ENCODE measurements at regions not wholly inside any gene's neighbourhood (a gene's known extent, or its start where the extent isn't known, plus 50 kb on each side); places are given as distances from the start of the nearest gene placed in this dataset.

DNA sequence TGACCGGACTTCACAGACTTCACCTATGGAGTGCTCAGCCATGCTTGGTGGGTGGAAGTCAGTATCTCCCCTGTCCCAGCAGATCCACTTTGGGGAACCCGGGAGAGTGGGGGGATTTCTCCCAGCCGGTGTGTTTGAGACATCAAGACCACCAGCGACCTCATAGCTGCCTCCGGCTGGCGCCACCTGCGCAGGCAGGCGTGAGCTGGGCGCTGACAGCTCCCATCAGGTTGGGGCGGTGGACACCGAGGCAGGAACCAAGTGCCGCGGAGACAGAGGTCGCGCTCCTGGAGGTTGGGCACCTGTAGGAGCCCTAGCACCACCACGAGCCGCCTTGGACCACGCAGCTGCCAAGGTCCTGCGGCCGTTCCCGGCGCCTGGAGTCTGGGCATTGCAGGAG, 124.0 kb upstream of the LARP1 start:
- in situ Hi-C loops (cut with MboI; ENCODE audit: low pct_unique_long_range_greater_than_20kb, low sequenced_read_pairs, unreplicated experiment), result loop anchor here (25.0 kb wide), 1 partner anchor 406 kb away; no protein-coding TSS in a partner anchor
- TF ChIP-seq, protein P1, sequence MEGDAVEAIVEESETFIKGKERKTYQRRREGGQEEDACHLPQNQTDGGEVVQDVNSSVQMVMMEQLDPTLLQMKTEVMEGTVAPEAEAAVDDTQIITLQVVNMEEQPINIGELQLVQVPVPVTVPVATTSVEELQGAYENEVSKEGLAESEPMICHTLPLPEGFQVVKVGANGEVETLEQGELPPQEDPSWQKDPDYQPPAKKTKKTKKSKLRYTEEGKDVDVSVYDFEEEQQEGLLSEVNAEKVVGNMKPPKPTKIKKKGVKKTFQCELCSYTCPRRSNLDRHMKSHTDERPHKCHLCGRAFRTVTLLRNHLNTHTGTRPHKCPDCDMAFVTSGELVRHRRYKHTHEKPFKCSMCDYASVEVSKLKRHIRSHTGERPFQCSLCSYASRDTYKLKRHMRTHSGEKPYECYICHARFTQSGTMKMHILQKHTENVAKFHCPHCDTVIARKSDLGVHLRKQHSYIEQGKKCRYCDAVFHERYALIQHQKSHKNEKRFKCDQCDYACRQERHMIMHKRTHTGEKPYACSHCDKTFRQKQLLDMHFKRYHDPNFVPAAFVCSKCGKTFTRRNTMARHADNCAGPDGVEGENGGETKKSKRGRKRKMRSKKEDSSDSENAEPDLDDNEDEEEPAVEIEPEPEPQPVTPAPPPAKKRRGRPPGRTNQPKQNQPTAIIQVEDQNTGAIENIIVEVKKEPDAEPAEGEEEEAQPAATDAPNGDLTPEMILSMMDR (IDR thresholded peaks at IDR 0.05; ENCODE audit: extremely low read depth, insufficient read depth, missing control alignments), result no peak
- DNase-seq (ENCODE audit: low spot score), result no peak

DNA sequence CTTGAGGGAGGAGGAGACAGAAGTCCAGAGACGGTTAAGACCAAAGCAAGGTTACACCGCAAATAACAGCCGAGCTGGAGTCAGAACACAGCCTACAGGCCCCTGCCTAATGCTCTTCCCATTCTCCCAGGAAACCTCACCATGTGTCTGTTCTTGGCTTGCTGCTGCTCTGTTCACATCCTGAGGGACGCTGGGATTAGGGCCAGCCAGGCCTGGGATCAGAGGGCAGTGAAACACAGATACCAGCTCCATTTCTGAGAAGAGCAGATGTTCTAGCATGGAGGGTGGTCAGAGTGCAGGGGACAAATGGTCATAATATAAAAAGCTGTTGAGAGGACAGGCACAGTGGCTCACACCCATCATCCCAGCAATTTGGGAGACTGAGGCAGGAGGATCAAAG, 124.8 kb upstream of the LARP1 start:
- TF ChIP-seq, protein P1 (IDR thresholded peaks at IDR 0.05; ENCODE audit: extremely low read depth, insufficient read depth, missing control alignments), result no peak
- in situ Hi-C loops (cut with MboI; ENCODE audit: low pct_unique_long_range_greater_than_20kb, low sequenced_read_pairs, unreplicated experiment), result loop anchor here (25.0 kb wide), 1 partner anchor 407 kb away; no protein-coding TSS in a partner anchor
- DNase-seq (ENCODE audit: low spot score), result peak; percentile 17

DNA sequence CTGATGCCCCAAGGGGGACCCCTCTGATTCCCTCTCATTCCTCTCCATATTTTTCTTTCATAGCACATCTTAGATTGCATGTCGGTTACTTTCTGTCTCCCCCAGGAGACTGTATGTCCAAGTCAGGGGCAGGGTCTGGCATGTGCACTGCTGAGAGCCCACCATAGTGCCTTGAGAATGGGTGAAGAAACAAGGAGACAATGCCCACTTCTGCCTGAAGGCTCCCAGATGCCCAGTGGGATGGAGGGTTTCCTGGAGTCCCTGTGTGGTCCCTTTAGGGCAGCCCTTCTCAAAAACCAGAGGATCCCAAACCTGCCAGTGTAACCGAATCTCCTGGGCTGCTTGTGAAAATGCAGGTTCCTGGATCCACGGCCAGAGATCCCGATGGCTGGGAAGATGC, 126.5 kb upstream of the LARP1 start:
- in situ Hi-C loops (cut with MboI; ENCODE audit: low pct_unique_long_range_greater_than_20kb, low sequenced_read_pairs, unreplicated experiment), result loop anchor here (25.0 kb wide), 1 partner anchor 409 kb away; no protein-coding TSS in a partner anchor
- no peak for DNase-seq (ENCODE audit: low spot score)
- TF ChIP-seq, protein P1 (IDR thresholded peaks at IDR 0.05; ENCODE audit: extremely low read depth, insufficient read depth, missing control alignments), result no peak

DNA sequence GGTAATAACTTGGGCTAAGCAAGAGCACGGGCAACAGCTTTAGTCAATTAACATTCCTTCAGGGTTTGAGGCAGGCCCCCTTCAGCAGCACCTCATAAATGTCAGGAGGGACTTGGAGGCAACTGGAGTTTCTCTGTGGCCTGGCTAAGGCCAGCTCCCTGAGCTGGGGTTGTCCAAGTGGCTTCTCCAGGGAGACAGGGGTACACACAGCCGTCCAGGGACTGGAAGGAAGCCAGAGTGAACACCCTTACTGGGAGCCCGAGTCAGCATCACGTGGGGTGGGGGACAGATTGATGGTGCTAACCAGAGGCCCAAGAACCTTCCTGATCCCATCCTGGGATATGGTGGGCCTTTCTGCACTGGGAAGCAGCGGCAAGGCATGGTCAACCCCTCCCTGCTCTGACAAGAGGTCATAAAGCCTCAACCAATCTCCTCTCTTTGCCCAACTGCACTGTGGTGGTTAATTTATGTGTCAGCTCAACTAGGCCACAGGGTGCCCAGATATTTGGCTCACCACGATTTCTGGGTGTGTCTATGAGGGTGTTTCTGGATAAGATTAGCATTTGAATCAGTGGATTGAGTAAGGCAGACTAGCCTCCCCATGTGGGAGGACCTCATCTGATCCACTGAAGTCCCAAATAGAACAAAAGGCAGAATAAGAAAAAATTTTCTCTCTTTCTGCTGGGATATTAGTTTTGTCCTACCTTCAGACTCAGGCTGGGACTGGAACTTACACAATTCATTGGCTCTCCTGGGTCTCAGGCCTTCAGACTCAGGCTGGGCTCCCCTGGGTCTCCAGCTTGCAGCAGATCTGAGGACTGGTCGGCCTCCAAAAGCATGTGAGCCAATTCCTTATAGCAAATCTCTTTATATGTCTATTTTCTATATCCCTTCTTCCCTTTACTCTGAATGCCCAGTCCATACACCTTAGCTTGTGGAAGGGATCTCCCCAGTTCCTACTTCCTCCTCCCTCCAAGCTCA, 127.2 kb upstream of the LARP1 start:
- no peak for DNase-seq (ENCODE audit: low spot score)
- in situ Hi-C loops (cut with MboI; ENCODE audit: low pct_unique_long_range_greater_than_20kb, low sequenced_read_pairs, unreplicated experiment), result loop anchor here (25.0 kb wide), 1 partner anchor 409 kb away; no protein-coding TSS in a partner anchor
- TF ChIP-seq, protein P1 (IDR thresholded peaks at IDR 0.05; ENCODE audit: extremely low read depth, insufficient read depth, missing control alignments), result no peak

DNA sequence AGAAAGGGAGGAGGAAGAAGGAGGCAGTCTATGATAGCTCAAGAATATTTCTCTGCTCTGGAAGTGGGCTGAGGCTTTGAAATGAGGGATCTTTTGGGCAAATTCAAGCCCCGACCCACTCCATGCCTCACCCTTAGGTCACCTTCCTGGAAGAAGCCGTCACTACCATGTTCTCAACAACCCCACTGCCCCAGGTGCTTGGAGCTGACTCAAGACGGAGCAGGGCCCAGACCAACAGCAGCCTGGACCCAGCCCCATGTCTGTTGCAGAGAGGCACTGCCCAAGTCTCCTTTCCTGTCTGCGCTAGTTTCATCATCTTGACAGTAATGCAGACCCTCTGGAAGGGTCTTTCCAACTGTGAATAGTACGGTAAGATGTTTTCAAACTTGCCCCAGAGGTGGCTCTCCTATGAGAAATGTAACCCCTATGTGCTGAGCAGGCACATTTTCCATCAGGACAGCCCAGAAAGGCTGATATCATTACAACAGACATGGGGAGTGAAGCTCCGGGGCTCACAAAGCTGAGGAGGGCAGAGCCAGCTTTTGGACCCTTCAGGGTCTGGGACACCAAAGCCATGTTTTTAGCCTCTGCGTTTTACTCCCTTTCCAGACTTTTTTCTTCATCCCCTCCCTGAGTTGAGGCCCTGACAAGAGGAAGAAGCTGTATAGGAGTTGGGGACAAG, 128.2 kb upstream of the LARP1 start:
- in situ Hi-C loops (cut with MboI; ENCODE audit: low pct_unique_long_range_greater_than_20kb, low sequenced_read_pairs, unreplicated experiment), result loop anchor here (25.0 kb wide), 1 partner anchor 410 kb away; no protein-coding TSS in a partner anchor
- TF ChIP-seq, protein P1 (IDR thresholded peaks at IDR 0.05; ENCODE audit: extremely low read depth, insufficient read depth, missing control alignments), result no peak
- DNase-seq (ENCODE audit: low spot score), result peak; percentile 14

DNA sequence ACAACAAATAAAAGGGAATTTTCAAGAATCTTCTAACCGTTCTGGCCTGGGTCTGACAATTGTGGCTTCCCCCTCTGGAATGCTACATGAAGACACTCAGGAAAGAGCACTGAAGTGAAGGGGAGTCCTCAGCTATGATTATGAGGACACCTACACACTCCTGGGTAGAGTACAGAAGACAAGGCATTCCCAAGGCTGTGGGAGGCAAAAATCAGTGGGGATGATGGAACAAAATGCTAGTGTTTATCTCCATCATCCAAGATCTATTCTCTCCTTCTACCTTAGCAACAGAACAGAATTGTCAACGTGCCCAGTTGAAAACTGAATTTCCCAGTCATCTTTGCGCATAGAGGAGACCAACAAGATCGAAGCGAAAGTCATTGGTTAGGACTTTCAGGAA, 130.1 kb upstream of the LARP1 start:
- TF ChIP-seq, protein P1 (IDR thresholded peaks at IDR 0.05; ENCODE audit: extremely low read depth, insufficient read depth, missing control alignments), result no peak
- DNase-seq (ENCODE audit: low spot score), result peak; percentile 8
- in situ Hi-C loops (cut with MboI; ENCODE audit: low pct_unique_long_range_greater_than_20kb, low sequenced_read_pairs, unreplicated experiment), result loop anchor here (25.0 kb wide), 1 partner anchor 412 kb away; no protein-coding TSS in a partner anchor

Measured in GM13977 (cell line).